Lung (tissue), 11 donors: ENCODE measurements at regions not wholly inside any gene's neighbourhood (a gene's known extent, or its start where the extent isn't known, plus 50 kb on each side); places are given as distances from the start of the nearest gene placed in this dataset.

Source experiments
- ATAC-seq: fragments of 200-7000 bp; cut with Tn5 transposase; one replicate; pipeline ENCODE4 v1.9.1; 2020; ENCODE audit warnings: moderate number of reproducible peaks; ENCODE audit not compliant: insufficient read depth, low FRiP score
- DNase-seq, 3 donors: peaks; one replicate each; pipeline ENCODE4 v3.0.0-alpha.2; 2013 to 2017
- H3K27ac ChIP-seq, 2 donors: one replicate each; pipeline ENCODE4 v1.5.1; 2013; ENCODE audit warnings: mild to moderate bottlenecking in 2 of 2, moderate library complexity in 2 of 2, control low read depth in 1 of 2, inconsistent platforms in 1 of 2, low read depth in 1 of 2, low read length in 1 of 2
- H3K27me3 ChIP-seq, 3 donors: one replicate each; pipeline ENCODE4 v1.5.1; 2013; ENCODE audit warnings: low read length in 2 of 3; ENCODE audit not compliant: control insufficient read depth in 3 of 3, insufficient read depth in 3 of 3
- H3K36me3 ChIP-seq, 4 donors: one replicate each; pipeline ENCODE4 v1.5.1; 2013; ENCODE audit warnings: low read length in 4 of 4, mild to moderate bottlenecking in 1 of 4, moderate library complexity in 1 of 4; ENCODE audit not compliant: control insufficient read depth in 4 of 4, insufficient read depth in 4 of 4
- H3K4me1 ChIP-seq, 5 donors: one replicate each; pipeline ENCODE4 v1.5.1; 2013; ENCODE audit warnings: low read length in 5 of 5, mild to moderate bottlenecking in 2 of 5, moderate library complexity in 1 of 5; ENCODE audit not compliant: control insufficient read depth in 5 of 5, insufficient read depth in 5 of 5
- H3K4me3 ChIP-seq: one replicate; pipeline ENCODE4 v1.5.1; 2013; ENCODE audit warnings: mild to moderate bottlenecking, control low read depth, moderate library complexity
- H3K9ac ChIP-seq, 2 donors: one replicate each; pipeline ENCODE4 v1.5.1; 2013; ENCODE audit warnings: low read length in 2 of 2, control low read depth in 1 of 2; ENCODE audit not compliant: insufficient read depth in 1 of 2
- H3K9me3 ChIP-seq, 4 donors: one replicate each; pipeline ENCODE4 v1.5.1; 2013; ENCODE audit warnings: low read length in 3 of 4, mild to moderate bottlenecking in 1 of 4, moderate library complexity in 1 of 4; ENCODE audit not compliant: control insufficient read depth in 4 of 4, insufficient read depth in 3 of 4
- CTCF ChIP-seq: IDR thresholded peaks from 2 replicates; pipeline ENCODE4 v1.5.1; 2012; ENCODE audit warnings: mild to moderate bottlenecking; ENCODE audit errors: control extremely low read depth, extremely low read depth
- WGBS, 2 donors: extraction: QIAGEN DNeasy Blood & Tissue Kit; methylation state at CpG; one replicate each; pipeline ENCODE4 v1.1.7; 2013; 5-methylcytosine and 5-hydroxymethylcytosine counted together
- donor health status: control.
- donor health status: control.
- donor health status: Bipolar disorder and iron deficiency.
- donor health status: healthy.
- donor health status: DM: yes; HTN: yes; CAD: no.

DNA sequence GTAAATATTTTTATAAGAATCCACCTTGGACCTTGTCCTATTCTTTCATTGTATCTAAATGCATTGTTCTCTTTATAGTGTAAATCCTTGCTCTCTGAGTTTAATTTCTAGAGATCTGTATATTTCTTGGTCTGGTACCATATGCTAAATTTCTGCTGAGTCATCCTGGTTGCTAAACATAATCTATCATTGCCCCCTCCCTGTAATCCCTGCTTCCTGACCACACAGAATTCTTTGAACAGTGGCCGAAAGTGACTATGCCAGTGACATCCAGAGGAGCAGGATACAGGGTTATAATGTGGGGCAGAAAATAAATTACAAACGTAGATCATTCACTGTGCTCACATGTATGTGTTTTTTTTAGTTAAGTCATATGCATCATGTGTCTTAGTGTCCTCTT, 143.1 kb downstream of the DIPK2A start:
- no peaks in the 10 kb centered on the region for H3K36me3 ChIP-seq
- 23 to 46% methylated on average over 2 of the region's 2 CpGs for WGBS, 2 donors
- H3K9me3 ChIP-seq: no peaks in the 10 kb centered on the region
- ATAC-seq (no peak), DNase-seq (no peak)
- no peak overlapping the region for H3K4me3 ChIP-seq
- no peaks in the 10 kb centered on the region for H3K4me1 ChIP-seq
- no peaks in the 10 kb centered on the region for H3K27me3 ChIP-seq
- H3K27ac ChIP-seq: no peak overlapping the region
- TF ChIP-seq CTCF: no peak
- no peak overlapping the region for H3K9ac ChIP-seq

DNA sequence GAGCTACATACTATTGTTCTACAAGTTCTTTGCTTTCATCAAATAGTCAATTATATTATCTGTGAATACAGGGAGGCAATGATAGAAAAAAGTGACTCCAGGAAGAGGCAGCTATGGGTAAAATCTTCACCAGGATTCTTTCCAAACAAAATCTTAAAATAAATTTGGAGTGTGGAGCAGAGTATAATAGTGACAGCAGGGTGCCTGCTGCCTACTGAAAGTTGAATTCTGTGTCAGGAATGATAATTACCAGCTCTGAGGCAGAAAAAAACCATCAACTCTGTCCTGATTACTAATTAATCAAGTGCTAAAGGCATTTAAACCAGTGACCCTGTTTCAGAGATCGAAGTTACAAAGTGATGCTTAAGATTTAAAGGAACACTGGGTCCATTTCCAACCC, 148.0 kb downstream of the DIPK2A start:
- Histone ChIP-seq H3K9me3 (no peaks in the 10 kb centered on the region), H3K27me3 (no peaks in the 10 kb centered on the region), H3K4me3 (no peak overlapping the region), H3K36me3 (no peaks in the 10 kb centered on the region), H3K27ac (no peak overlapping the region), H3K9ac (no peak overlapping the region), H3K4me1 (no peaks in the 10 kb centered on the region)
- no peak for TF ChIP-seq CTCF
- DNase-seq (no peak), ATAC-seq (no peak)
- 56 to 84% methylated on average over 1 of the region's 1 CpG for WGBS, 2 donors

GRCh38 chr3:144121661-144122060, 150.0 kb downstream of the DIPK2A start:
- TF ChIP-seq CTCF: no peak
- H3K27me3 ChIP-seq: no peaks in the 10 kb centered on the region
- no peaks in the 10 kb centered on the region for H3K4me1 ChIP-seq
- peaks cover 0 to 4% (median 2%) of the 10 kb centered on the region in 4 donors for H3K9me3 ChIP-seq
- no peak overlapping the region for H3K4me3 ChIP-seq
- H3K9ac ChIP-seq: no peak overlapping the region
- no peak for ATAC-seq
- no peak for DNase-seq
- H3K27ac ChIP-seq: no peak overlapping the region
- H3K36me3 ChIP-seq: no peaks in the 10 kb centered on the region

DNA sequence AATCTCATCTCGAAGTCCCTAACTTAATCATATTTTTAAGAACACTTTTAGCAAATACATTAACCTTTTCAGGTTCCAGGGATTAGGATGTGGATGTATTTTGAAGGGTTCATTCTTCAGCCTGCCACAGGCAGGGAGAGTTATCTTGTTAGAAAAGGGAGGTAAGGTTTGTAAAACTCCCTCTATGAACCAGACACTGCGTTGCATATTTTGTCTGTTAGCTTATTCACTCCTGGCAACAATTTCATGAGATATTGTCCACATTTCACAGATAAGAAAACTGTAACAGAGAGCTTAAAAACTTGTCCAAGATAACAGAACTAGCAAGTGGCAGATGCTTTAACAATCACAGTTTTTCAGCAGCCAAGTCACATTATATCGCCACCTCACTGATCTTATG, 155.4 kb downstream of the DIPK2A start:
- no peak for TF ChIP-seq CTCF
- peaks cover 0 to 3% (median 0%) of the 10 kb centered on the region in 5 donors for H3K4me1 ChIP-seq
- no peaks in the 10 kb centered on the region for H3K27me3 ChIP-seq
- 76 to 82% methylated on average over 3 of the region's 3 CpGs for WGBS, 2 donors
- no peak for DNase-seq
- H3K9me3 ChIP-seq: peaks cover 0 to 5% (median 4%) of the 10 kb centered on the region in 4 donors
- H3K36me3 ChIP-seq: no peaks in the 10 kb centered on the region
- ATAC-seq: no peak
- H3K9ac ChIP-seq: no peak overlapping the region
- H3K4me3 ChIP-seq: no peak overlapping the region
- no peak overlapping the region for H3K27ac ChIP-seq
